Glutamatergic neuron (in vitro differentiated cells): ENCODE measurements at regions not wholly inside any gene's neighbourhood (a gene's known extent, or its start where the extent isn't known, plus 50 kb on each side); places are given as distances from the start of the nearest gene placed in this dataset.
"Not testable (repeated sequence)": the region's sequence is repeated elsewhere in the genome, so short reads cannot be mapped to it uniquely, and the experiment has no call there.

ENCODE experiments used
- DNase-seq: peaks from one replicate; pipeline ENCODE4 v3.0.0; 2022
- H3K27ac Mint-ChIP-seq: one replicate; pipeline ENCODE4 v1.8.0; 2020; ENCODE audit warnings: mild to moderate bottlenecking, mixed read lengths, inconsistent platforms; ENCODE audit not compliant: unreplicated experiment
- H3K27me3 Mint-ChIP-seq: one replicate; pipeline ENCODE4 v1.8.0; 2020; ENCODE audit warnings: mild to moderate bottlenecking, moderate library complexity, mixed read lengths, inconsistent platforms; ENCODE audit not compliant: unreplicated experiment
- H3K36me3 Mint-ChIP-seq: one replicate; pipeline ENCODE4 v1.8.0; 2020; ENCODE audit warnings: mild to moderate bottlenecking, mixed read lengths, inconsistent platforms; ENCODE audit not compliant: unreplicated experiment
- H3K4me1 Mint-ChIP-seq: one replicate; pipeline ENCODE4 v1.8.0; 2020; ENCODE audit warnings: mild to moderate bottlenecking, low read depth, mixed read lengths, inconsistent platforms; ENCODE audit not compliant: unreplicated experiment
- H3K4me3 Mint-ChIP-seq: one replicate; pipeline ENCODE4 v1.8.0; 2020; ENCODE audit warnings: mild to moderate bottlenecking, mixed read lengths, inconsistent platforms; ENCODE audit not compliant: unreplicated experiment
- H3K9me3 Mint-ChIP-seq: one replicate; pipeline ENCODE4 v1.8.0; 2020; ENCODE audit warnings: mild to moderate bottlenecking, moderate library complexity, mixed read lengths, inconsistent platforms; ENCODE audit not compliant: unreplicated experiment
- TF ChIP-seq, protein P1 (sequence below): fragments of 200-600 bp; sonication (generic); IDR thresholded peaks from one replicate; pipeline ENCODE4 v1.5.0; 2021; ENCODE audit not compliant: partially characterized antibody, unreplicated experiment

GRCh38 chr6:887583-888235 is 194.8 kb upstream of the EXOC2 start:
- no peaks in the 10 kb centered on the region for H3K4me1 Mint-ChIP-seq
- no peak overlapping the region for H3K27ac Mint-ChIP-seq
- TF ChIP-seq, protein P1, sequence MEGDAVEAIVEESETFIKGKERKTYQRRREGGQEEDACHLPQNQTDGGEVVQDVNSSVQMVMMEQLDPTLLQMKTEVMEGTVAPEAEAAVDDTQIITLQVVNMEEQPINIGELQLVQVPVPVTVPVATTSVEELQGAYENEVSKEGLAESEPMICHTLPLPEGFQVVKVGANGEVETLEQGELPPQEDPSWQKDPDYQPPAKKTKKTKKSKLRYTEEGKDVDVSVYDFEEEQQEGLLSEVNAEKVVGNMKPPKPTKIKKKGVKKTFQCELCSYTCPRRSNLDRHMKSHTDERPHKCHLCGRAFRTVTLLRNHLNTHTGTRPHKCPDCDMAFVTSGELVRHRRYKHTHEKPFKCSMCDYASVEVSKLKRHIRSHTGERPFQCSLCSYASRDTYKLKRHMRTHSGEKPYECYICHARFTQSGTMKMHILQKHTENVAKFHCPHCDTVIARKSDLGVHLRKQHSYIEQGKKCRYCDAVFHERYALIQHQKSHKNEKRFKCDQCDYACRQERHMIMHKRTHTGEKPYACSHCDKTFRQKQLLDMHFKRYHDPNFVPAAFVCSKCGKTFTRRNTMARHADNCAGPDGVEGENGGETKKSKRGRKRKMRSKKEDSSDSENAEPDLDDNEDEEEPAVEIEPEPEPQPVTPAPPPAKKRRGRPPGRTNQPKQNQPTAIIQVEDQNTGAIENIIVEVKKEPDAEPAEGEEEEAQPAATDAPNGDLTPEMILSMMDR = no peak
- H3K4me3 Mint-ChIP-seq = no peak overlapping the region
- H3K36me3 Mint-ChIP-seq = peaks cover 4% of the 10 kb centered on the region
- DNase-seq = no peak
- peaks cover 5% of the 10 kb centered on the region for H3K27me3 Mint-ChIP-seq
- H3K9me3 Mint-ChIP-seq = no peaks in the 10 kb centered on the region

DNA sequence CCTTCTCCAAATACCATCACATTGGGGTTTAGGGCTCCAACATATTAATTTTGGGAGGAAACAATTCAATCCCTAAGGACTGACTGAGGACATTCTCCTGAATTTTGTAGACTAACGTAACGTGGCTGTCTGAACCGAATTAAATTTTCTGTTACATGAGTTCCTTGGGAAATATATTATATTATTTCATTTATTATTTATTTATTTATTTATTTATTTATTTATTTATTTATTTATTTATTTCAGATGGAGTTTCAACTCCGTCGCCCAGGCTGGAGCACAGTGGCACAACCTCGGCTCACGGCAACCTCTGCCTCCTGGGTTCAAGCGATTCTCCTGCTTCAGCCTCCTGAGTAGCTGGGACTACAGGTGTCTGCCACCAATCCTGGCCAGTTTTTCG is 193.2 kb upstream of the EXOC2 start:
- H3K9me3 Mint-ChIP-seq, H3K4me3 Mint-ChIP-seq, H3K27ac Mint-ChIP-seq, DNase-seq, H3K4me1 Mint-ChIP-seq, H3K36me3 Mint-ChIP-seq, H3K27me3 Mint-ChIP-seq: not testable (repeated sequence)

DNA sequence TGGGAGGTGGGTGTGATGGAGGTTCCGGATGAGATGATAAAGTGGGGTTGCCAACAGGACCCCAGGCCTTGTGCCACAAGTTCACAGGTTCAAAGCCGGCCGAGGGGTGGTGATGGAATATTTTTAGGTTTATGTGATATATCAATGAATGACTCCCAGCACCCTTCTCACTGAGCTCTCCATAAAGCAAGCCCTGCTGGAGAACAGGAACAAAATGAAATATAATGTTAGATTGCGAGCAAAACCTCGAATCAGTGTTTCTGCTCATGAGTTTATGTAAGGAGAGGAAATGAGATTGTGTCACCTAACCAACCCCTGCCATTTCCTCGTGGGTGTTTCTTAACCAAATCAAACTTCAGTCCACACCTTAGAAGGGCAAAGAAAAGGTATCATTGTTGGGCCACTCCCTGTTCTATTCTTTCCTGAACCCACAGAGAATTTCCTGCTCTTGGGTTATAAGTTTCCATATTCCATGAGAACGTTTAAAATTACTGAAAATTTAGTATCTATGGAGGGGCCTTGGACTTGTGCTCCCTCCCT is 192.2 kb upstream of the EXOC2 start:
- H3K4me3 Mint-ChIP-seq = no peak overlapping the region
- H3K27me3 Mint-ChIP-seq = peaks cover 5% of the 10 kb centered on the region
- DNase-seq = no peak
- H3K4me1 Mint-ChIP-seq = no peaks in the 10 kb centered on the region
- TF ChIP-seq, protein P1 = no peak
- no peak overlapping the region for H3K27ac Mint-ChIP-seq
- no peaks in the 10 kb centered on the region for H3K9me3 Mint-ChIP-seq
- H3K36me3 Mint-ChIP-seq = peaks cover 4% of the 10 kb centered on the region

DNA sequence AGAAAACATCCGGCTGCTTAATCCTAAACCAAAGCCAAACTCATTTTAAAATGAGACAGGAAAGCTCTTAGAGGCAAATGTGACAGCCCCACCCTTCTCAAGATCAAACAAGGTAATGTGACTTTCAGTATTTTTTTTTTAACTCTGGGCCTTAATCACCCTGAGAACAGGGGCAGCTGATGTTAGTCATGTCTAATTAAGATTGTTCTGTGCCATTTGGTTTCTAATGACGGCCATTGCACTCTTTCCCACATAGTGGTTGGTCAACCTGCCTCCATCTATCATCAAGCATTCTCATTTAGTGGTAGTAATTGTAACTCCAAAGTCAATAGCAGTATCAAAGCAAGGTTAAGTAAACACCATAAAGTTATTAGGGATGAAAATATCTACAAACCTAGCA is 191.6 kb upstream of the EXOC2 start:
- Mint-ChIP-seq H3K27me3 (peaks cover 3% of the 10 kb centered on the region), H3K4me3 (no peak overlapping the region), H3K9me3 (no peaks in the 10 kb centered on the region), H3K27ac (no peak overlapping the region), H3K4me1 (no peaks in the 10 kb centered on the region), H3K36me3 (peaks cover 4% of the 10 kb centered on the region)
- no peak for DNase-seq
- TF ChIP-seq, protein P1 = no peak

DNA sequence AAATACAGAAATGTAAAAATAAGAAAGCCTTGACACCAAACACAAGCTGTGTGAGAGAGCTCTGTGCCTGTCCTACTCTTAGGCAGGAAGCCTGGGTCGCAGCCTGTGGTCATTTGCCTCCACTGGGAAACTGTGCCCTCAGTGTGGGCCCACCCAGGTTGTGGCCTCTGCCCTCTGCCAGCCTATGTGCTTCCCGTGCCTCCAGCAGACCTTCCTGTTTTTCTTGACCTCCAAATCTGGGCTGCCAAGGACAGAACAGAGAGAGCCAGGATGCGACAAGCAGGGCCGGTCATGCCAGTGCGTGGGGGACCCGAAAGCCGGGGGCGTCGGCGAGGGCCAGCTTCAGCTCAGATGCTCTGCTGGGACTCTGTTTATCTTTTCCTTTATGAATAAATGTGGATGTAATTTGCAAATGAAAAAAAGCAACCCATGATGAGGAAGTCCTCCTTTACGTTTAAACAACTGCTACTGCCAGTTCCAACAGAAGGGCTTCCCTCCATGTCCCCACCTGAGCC is 189.2 kb upstream of the EXOC2 start:
- no peaks in the 10 kb centered on the region for H3K4me1 Mint-ChIP-seq
- no peaks in the 10 kb centered on the region for H3K9me3 Mint-ChIP-seq
- DNase-seq = no peak
- no peak overlapping the region for H3K4me3 Mint-ChIP-seq
- TF ChIP-seq, protein P1 = no peak
- peaks cover 5% of the 10 kb centered on the region for H3K27me3 Mint-ChIP-seq
- H3K36me3 Mint-ChIP-seq = peaks cover 4% of the 10 kb centered on the region
- H3K27ac Mint-ChIP-seq = no peak overlapping the region
